ENCODE measurements at regions not wholly inside any gene's neighbourhood (a gene's known extent, or its start where the extent isn't known, plus 50 kb on each side); places are given as distances from the start of the nearest gene placed in this dataset.

DNA sequence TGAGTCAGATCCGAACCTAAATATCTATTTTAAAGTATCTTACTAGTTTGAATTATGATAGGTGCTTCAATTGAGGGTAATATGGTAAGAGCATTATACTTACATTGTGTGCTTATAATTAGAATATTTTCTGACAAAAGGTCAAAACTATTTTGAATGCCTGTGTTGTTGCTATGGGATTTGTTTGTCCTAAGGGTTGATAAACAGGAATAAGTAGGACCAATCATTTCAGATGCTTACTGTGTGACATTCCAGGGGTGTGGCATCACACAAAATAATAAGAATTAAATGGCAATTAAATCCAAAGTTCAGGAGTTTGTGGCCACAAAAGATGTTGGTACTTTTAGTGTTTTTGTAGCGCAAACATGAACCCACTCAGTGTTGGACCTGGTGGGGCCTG lies 256.2 kb upstream of the DDHD1 start:
- no CpG with 5 or more reads among the region's 2 CpGs for WGBS (ENCODE audit: insufficient coverage)
- Histone ChIP-seq H4K20me1 (ENCODE audit: insufficient read depth, low read length) (no peaks in the 10 kb centered on the region), H3K9ac (ENCODE audit: insufficient read depth, low read length, poor library complexity, severe bottlenecking) (no peak overlapping the region), H3K9me3 (replicated peaks in 1 of 2; ENCODE audit: control insufficient read depth in 1 of 2, insufficient read depth in 1 of 2, low read length in 2 of 2) (no peaks in the 10 kb centered on the region), H3K36me3 (replicated peaks in 1 of 2; ENCODE audit: control insufficient read depth in 1 of 2, insufficient read depth in 2 of 2, low read length in 2 of 2) (no peaks in the 10 kb centered on the region), H3K27me3 (ENCODE audit: control insufficient read depth in 2 of 2, insufficient read depth in 2 of 2, low read length in 2 of 2) (no peaks in the 10 kb centered on the region), H3K4me2 (replicated peaks; ENCODE audit: extremely low read depth, low read length, poor library complexity, severe bottlenecking) (no peak overlapping the region), H3K27ac (ENCODE audit: low read depth in 1 of 2, low read length in 2 of 2) (no peak overlapping the region), H3K4me1 (ENCODE audit: control insufficient read depth in 1 of 2, insufficient read depth in 2 of 2, low read length in 2 of 2) (no peaks in the 10 kb centered on the region), H3K4me3 (replicated peaks in 1 of 3; ENCODE audit: low read depth in 2 of 3, low read length in 3 of 3) (no peak overlapping the region), H2AFZ (ENCODE audit: insufficient read depth, low read depth, low read length, poor library complexity, severe bottlenecking) (no peak overlapping the region), H3K79me2 (ENCODE audit: insufficient read depth, low read length) (no peaks in the 10 kb centered on the region)
- H3K4me1 Mint-ChIP-seq = no peaks in the 10 kb centered on the region
- H3K9me3 Mint-ChIP-seq = peaks cover 0 to 2% (median 0%) of the 10 kb centered on the region in 7 donors
- no peaks in the 10 kb centered on the region for H3K36me3 Mint-ChIP-seq
- DNase-seq = no peak
- intact Hi-C loops (cut with micrococcal nuclease) = no loop called here
- H3K27me3 Mint-ChIP-seq (ENCODE audit: low read depth in 3 of 3) = no peaks in the 10 kb centered on the region
- no peak overlapping the region for H3K27ac Mint-ChIP-seq
- TF ChIP-seq, protein P1, sequence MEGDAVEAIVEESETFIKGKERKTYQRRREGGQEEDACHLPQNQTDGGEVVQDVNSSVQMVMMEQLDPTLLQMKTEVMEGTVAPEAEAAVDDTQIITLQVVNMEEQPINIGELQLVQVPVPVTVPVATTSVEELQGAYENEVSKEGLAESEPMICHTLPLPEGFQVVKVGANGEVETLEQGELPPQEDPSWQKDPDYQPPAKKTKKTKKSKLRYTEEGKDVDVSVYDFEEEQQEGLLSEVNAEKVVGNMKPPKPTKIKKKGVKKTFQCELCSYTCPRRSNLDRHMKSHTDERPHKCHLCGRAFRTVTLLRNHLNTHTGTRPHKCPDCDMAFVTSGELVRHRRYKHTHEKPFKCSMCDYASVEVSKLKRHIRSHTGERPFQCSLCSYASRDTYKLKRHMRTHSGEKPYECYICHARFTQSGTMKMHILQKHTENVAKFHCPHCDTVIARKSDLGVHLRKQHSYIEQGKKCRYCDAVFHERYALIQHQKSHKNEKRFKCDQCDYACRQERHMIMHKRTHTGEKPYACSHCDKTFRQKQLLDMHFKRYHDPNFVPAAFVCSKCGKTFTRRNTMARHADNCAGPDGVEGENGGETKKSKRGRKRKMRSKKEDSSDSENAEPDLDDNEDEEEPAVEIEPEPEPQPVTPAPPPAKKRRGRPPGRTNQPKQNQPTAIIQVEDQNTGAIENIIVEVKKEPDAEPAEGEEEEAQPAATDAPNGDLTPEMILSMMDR (IDR thresholded peaks at IDR 0.05) = no peak
- no peak overlapping the region for H3K4me3 Mint-ChIP-seq

DNA sequence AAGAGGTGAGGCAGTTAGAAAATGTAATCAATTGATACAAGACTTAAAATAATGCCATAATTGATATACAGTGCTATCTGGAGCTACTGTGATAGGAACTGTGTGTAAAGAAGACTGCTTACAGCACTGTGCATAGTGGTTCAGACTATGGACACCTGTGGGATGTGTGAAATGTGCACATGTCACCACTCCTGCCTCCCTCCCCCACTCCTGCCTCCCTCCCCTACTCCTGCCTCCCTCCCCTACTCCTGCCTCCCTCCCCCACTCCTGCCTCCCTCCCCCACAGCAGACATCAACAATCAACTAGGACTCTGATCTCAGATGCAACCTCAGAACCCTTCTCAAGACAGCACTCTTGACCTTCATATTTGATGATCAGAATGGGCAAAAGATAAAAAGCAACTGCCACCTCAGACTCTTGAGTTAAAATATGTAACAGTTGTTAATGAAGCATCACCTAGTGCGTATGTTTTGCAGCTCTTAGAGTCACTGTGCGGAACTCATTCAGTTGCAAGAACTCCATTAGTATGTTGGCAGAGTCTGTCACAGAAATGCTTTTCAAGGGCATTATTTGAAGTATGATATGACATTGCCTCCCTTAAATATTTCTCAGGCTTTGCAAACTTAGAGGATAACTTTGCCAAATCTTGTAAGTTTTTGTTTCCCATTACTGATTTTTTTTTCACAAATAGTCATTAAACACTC lies 255.2 kb upstream of the DDHD1 start:
- Histone ChIP-seq H3K4me2 (replicated peaks; ENCODE audit: extremely low read depth, low read length, poor library complexity, severe bottlenecking) (no peak overlapping the region), H3K27ac (ENCODE audit: low read depth in 1 of 2, low read length in 2 of 2) (no peak overlapping the region), H3K36me3 (replicated peaks in 1 of 2; ENCODE audit: control insufficient read depth in 1 of 2, insufficient read depth in 2 of 2, low read length in 2 of 2) (no peaks in the 10 kb centered on the region), H3K27me3 (ENCODE audit: control insufficient read depth in 2 of 2, insufficient read depth in 2 of 2, low read length in 2 of 2) (no peaks in the 10 kb centered on the region), H4K20me1 (ENCODE audit: insufficient read depth, low read length) (no peaks in the 10 kb centered on the region), H3K9me3 (replicated peaks in 1 of 2; ENCODE audit: control insufficient read depth in 1 of 2, insufficient read depth in 1 of 2, low read length in 2 of 2) (no peaks in the 10 kb centered on the region), H3K4me1 (ENCODE audit: control insufficient read depth in 1 of 2, insufficient read depth in 2 of 2, low read length in 2 of 2) (no peaks in the 10 kb centered on the region), H3K4me3 (replicated peaks in 1 of 3; ENCODE audit: low read depth in 2 of 3, low read length in 3 of 3) (no peak overlapping the region), H2AFZ (ENCODE audit: insufficient read depth, low read depth, low read length, poor library complexity, severe bottlenecking) (no peak overlapping the region), H3K79me2 (ENCODE audit: insufficient read depth, low read length) (no peaks in the 10 kb centered on the region), H3K9ac (ENCODE audit: insufficient read depth, low read length, poor library complexity, severe bottlenecking) (no peak overlapping the region)
- Mint-ChIP-seq H3K36me3 (no peaks in the 10 kb centered on the region), H3K4me1 (no peaks in the 10 kb centered on the region), H3K9me3 (peaks cover 0 to 2% (median 0%) of the 10 kb centered on the region in 7 donors), H3K4me3 (no peak overlapping the region), H3K27ac (no peak overlapping the region), H3K27me3 (ENCODE audit: low read depth in 3 of 3) (peaks cover 0 to 3% (median 0%) of the 10 kb centered on the region in 3 donors)
- TF ChIP-seq, protein P1 (IDR thresholded peaks at IDR 0.05) = no peak
- intact Hi-C loops (cut with micrococcal nuclease) = no loop called here
- 100% methylated on average over 1 of the region's 2 CpGs for WGBS (ENCODE audit: insufficient coverage)
- DNase-seq = no peak

All from CD14-positive monocyte (primary cell).